Mesenchymal stem cell (in vitro differentiated cells and primary cell): ENCODE measurements at regions not wholly inside any gene's neighbourhood (a gene's known extent, or its start where the extent isn't known, plus 50 kb on each side); places are given as distances from the start of the nearest gene placed in this dataset.
"Not testable (repeated sequence)": the region's sequence is repeated elsewhere in the genome, so short reads cannot be mapped to it uniquely, and the experiment has no call there.

Experiments used
- DNase-seq: peaks from one replicate; pipeline ENCODE4 v3.0.0-alpha.2; 2013
- H2AFZ ChIP-seq: one replicate; pipeline ENCODE4 v1.6.1; 2013; ENCODE audit warnings: low read depth, mild to moderate bottlenecking, control low read depth, inconsistent platforms, low read length, moderate library complexity
- H2AK5ac ChIP-seq: 2 replicates; pipeline ENCODE4 v1.6.1; 2013; ENCODE audit warnings: low read length, moderate library complexity, mild to moderate bottlenecking, inconsistent platforms; ENCODE audit not compliant: severe bottlenecking
- H2BK120ac ChIP-seq: one replicate; pipeline ENCODE4 v1.6.1; 2013; ENCODE audit warnings: low read depth, mild to moderate bottlenecking, inconsistent platforms, low read length, moderate library complexity
- H2BK12ac ChIP-seq, 2 experiments: one replicate each; pipeline ENCODE4 v1.6.1; 2013; ENCODE audit warnings: inconsistent platforms in 2 of 2, low read length in 2 of 2, mild to moderate bottlenecking in 2 of 2, moderate library complexity in 2 of 2, control low read depth in 1 of 2
- H2BK15ac ChIP-seq: one replicate; pipeline ENCODE4 v1.6.1; 2013; ENCODE audit warnings: mild to moderate bottlenecking, low read depth, inconsistent platforms; ENCODE audit not compliant: poor library complexity, severe bottlenecking
- H2BK5ac ChIP-seq: 2 replicates; pipeline ENCODE4 v1.6.1; 2013; ENCODE audit warnings: low read depth, mild to moderate bottlenecking, low read length, control low read depth, inconsistent platforms; ENCODE audit not compliant: poor library complexity, severe bottlenecking
- H3K14ac ChIP-seq, 2 experiments: one replicate each; pipeline ENCODE4 v1.6.1; 2013; ENCODE audit warnings: inconsistent platforms in 2 of 2, low read length in 2 of 2, control low read depth in 1 of 2, mild to moderate bottlenecking in 1 of 2, moderate library complexity in 1 of 2
- H3K18ac ChIP-seq, 2 experiments: one replicate each; pipeline ENCODE4 v1.6.1; 2013; ENCODE audit warnings: inconsistent platforms in 2 of 2, low read length in 2 of 2, control low read depth in 1 of 2, low read depth in 1 of 2, mild to moderate bottlenecking in 1 of 2
- H3K23ac ChIP-seq, 2 experiments: one replicate each; pipeline ENCODE4 v1.6.1; 2013; ENCODE audit warnings: inconsistent platforms in 2 of 2, low read length in 2 of 2, mild to moderate bottlenecking in 2 of 2, moderate library complexity in 2 of 2, control low read depth in 1 of 2
- H3K27ac ChIP-seq: 2 replicates; pipeline ENCODE4 v1.5.1; 2013; ENCODE audit warnings: mild to moderate bottlenecking, moderate library complexity, low read length, control low read depth, inconsistent platforms; ENCODE audit not compliant: poor library complexity, severe bottlenecking
- H3K27me3 ChIP-seq, 2 experiments: 2 replicates each; pipeline versions ENCODE4 v1.6.1 to v1.7.0; 2013; ENCODE audit warnings: low read length in 2 of 2, mild to moderate bottlenecking in 2 of 2, moderate library complexity in 2 of 2, control low read depth in 1 of 2, inconsistent platforms in 1 of 2; ENCODE audit not compliant: control insufficient read depth in 1 of 2, insufficient read depth in 1 of 2
- H3K36me3 ChIP-seq, 2 experiments: 2 replicates each; pipeline versions ENCODE4 v1.6.1 to v1.7.0; 2013; ENCODE audit warnings: low read length in 2 of 2, control low read depth in 1 of 2, inconsistent platforms in 1 of 2, low read depth in 1 of 2, mild to moderate bottlenecking in 1 of 2; ENCODE audit not compliant: insufficient read depth in 2 of 2, control insufficient read depth in 1 of 2
- H3K4ac ChIP-seq, 2 experiments: one replicate each; pipeline ENCODE4 v1.6.1; 2013; ENCODE audit warnings: inconsistent platforms in 2 of 2, low read length in 2 of 2, mild to moderate bottlenecking in 2 of 2, moderate library complexity in 2 of 2, control low read depth in 1 of 2, low read depth in 1 of 2
- H3K4me1 ChIP-seq: 2 replicates; pipeline ENCODE4 v1.6.1; 2013; ENCODE audit warnings: low read depth, low read length, control low read depth; ENCODE audit not compliant: control insufficient read depth, insufficient read depth
- H3K4me2 ChIP-seq: 2 replicates; pipeline ENCODE4 v1.6.1; 2013; ENCODE audit warnings: low read length, mild to moderate bottlenecking, inconsistent platforms; ENCODE audit not compliant: poor library complexity, severe bottlenecking
- H3K4me3 ChIP-seq, 2 experiments: 2 replicates each; pipeline versions ENCODE4 v1.5.1 to v1.7.0; 2013; ENCODE audit warnings: low read length in 2 of 2, mild to moderate bottlenecking in 2 of 2, control low read depth in 1 of 2, low read depth in 1 of 2; ENCODE audit not compliant: insufficient read depth in 1 of 2
- H3K79me1 ChIP-seq: replicated peaks from 2 replicates; pipeline ENCODE4 v1.6.1; 2013; ENCODE audit warnings: mild to moderate bottlenecking, control low read depth, low read length, inconsistent platforms; ENCODE audit not compliant: poor library complexity, severe bottlenecking
- H3K9ac ChIP-seq: 2 replicates; pipeline ENCODE4 v1.7.0; 2013; ENCODE audit warnings: mild to moderate bottlenecking, low read length, moderate library complexity
- H3K9me3 ChIP-seq: 2 replicates; pipeline ENCODE4 v1.7.0; 2013; ENCODE audit warnings: mild to moderate bottlenecking, low read length; ENCODE audit not compliant: control insufficient read depth
- H4K8ac ChIP-seq: one replicate; pipeline ENCODE4 v1.6.1; 2013; ENCODE audit warnings: inconsistent platforms, mild to moderate bottlenecking, low read length, moderate library complexity
- H4K91ac ChIP-seq: one replicate; pipeline ENCODE4 v1.6.1; 2013; ENCODE audit warnings: mild to moderate bottlenecking, low read length, inconsistent platforms
- WGBS: methylation state at CpG from one replicate; pipeline ENCODE4 v1.1.7; 2013; ENCODE audit warnings: mixed read lengths; 5-methylcytosine and 5-hydroxymethylcytosine counted together

- Histone ChIP-seq H3K14ac (no peak overlapping the region), H2AK5ac (no peak overlapping the region), H3K4me2 (no peak overlapping the region), H3K23ac (no peak overlapping the region), H3K9ac (no peak overlapping the region), H3K4me3 (no peak overlapping the region), H3K9me3 (peaks cover 4% of the 10 kb centered on the region), H2AFZ (no peak overlapping the region), H3K18ac (no peak overlapping the region), H3K36me3 (no peaks in the 10 kb centered on the region), H3K27ac (no peak overlapping the region), H2BK5ac (no peak overlapping the region), H4K8ac (no peak overlapping the region), H2BK12ac (no peak overlapping the region), H2BK120ac (no peak overlapping the region), H4K91ac (no peak overlapping the region), H3K79me1 (no peaks in the 10 kb centered on the region), H3K4ac (no peak overlapping the region), H3K27me3 (no peaks in the 10 kb centered on the region), H3K4me1 (no peaks in the 10 kb centered on the region), H2BK15ac (no peak overlapping the region)
- 86% methylated on average over 10 of the region's 16 CpGs for WGBS
- no peak for DNase-seq
These were observed 300.5 kb upstream of the PABPC4L start for GRCh38 chr4:134501973-134502643.

- H3K9ac ChIP-seq, H3K14ac ChIP-seq, H4K91ac ChIP-seq, H3K4me2 ChIP-seq, H3K9me3 ChIP-seq, H4K8ac ChIP-seq, H2BK15ac ChIP-seq, H2AK5ac ChIP-seq, DNase-seq, H3K79me1 ChIP-seq, H3K4me3 ChIP-seq, H2BK5ac ChIP-seq, H3K4me1 ChIP-seq, H3K27ac ChIP-seq, H3K27me3 ChIP-seq, H2AFZ ChIP-seq, H3K18ac ChIP-seq, H3K23ac ChIP-seq, H2BK12ac ChIP-seq, H2BK120ac ChIP-seq, H3K4ac ChIP-seq, H3K36me3 ChIP-seq: not testable (repeated sequence)
- WGBS = 89% methylated on average over 7 of the region's 11 CpGs
These were observed 299.9 kb upstream of the PABPC4L start for GRCh38 chr4:134501488-134501887.

GRCh38 chr4:134499074-134499473, 297.5 kb upstream of the PABPC4L start:
- Histone ChIP-seq H2BK5ac (no peak overlapping the region), H2BK12ac (no peak overlapping the region), H3K27me3 (no peaks in the 10 kb centered on the region), H3K18ac (no peak overlapping the region), H3K4ac (no peak overlapping the region), H4K91ac (no peak overlapping the region), H3K36me3 (no peaks in the 10 kb centered on the region), H3K27ac (no peak overlapping the region), H3K4me2 (no peak overlapping the region), H3K4me1 (no peaks in the 10 kb centered on the region), H2BK120ac (no peak overlapping the region), H3K9ac (no peak overlapping the region), H3K23ac (no peak overlapping the region), H2AK5ac (no peak overlapping the region), H2BK15ac (no peak overlapping the region), H3K4me3 (no peak overlapping the region), H3K14ac (no peak overlapping the region), H3K79me1 (no peaks in the 10 kb centered on the region), H4K8ac (no peak overlapping the region), H3K9me3 (peaks cover 16% of the 10 kb centered on the region), H2AFZ (no peak overlapping the region)
- WGBS = no CpG with 5 or more reads among the region's 1 CpG
- peak; percentile 6 for DNase-seq

GRCh38 chr4:134490863-134491262, 289.3 kb upstream of the PABPC4L start:
- Histone ChIP-seq H2BK5ac (no peak overlapping the region), H4K91ac (no peak overlapping the region), H3K4ac (no peak overlapping the region), H2BK12ac (no peak overlapping the region), H3K27me3 (no peaks in the 10 kb centered on the region), H2BK120ac (no peak overlapping the region), H2AFZ (no peak overlapping the region), H3K18ac (no peak overlapping the region), H3K9ac (no peak overlapping the region), H3K9me3 (peaks cover 11% of the 10 kb centered on the region), H2AK5ac (no peak overlapping the region), H4K8ac (no peak overlapping the region), H3K14ac (no peak overlapping the region), H3K79me1 (no peaks in the 10 kb centered on the region), H2BK15ac (no peak overlapping the region), H3K36me3 (no peaks in the 10 kb centered on the region), H3K27ac (no peak overlapping the region), H3K4me3 (no peak overlapping the region), H3K4me1 (peaks cover 3% of the 10 kb centered on the region), H3K23ac (peak overlapping the region in 1 of 2 experiments; percentile 72), H3K4me2 (no peak overlapping the region)
- no peak for DNase-seq
- WGBS = no CpG with 5 or more reads among the region's 1 CpG
